HUES6 (cell line): ENCODE measurements at regions not wholly inside any gene's neighbourhood (a gene's known extent, or its start where the extent isn't known, plus 50 kb on each side); places are given as distances from the start of the nearest gene placed in this dataset.
"Not testable (repeated sequence)": the region's sequence is repeated elsewhere in the genome, so short reads cannot be mapped to it uniquely, and the experiment has no call there.

Experiments used
- H3K27ac ChIP-seq: 2 replicates; pipeline ENCODE4 v1.7.0; 2013; ENCODE audit warnings: low read depth, mild to moderate bottlenecking, low read length, inconsistent platforms
- H3K27me3 ChIP-seq: 2 replicates; pipeline ENCODE4 v1.6.1; 2013; ENCODE audit warnings: low read length; ENCODE audit not compliant: control insufficient read depth, insufficient read depth
- H3K36me3 ChIP-seq: 2 replicates; pipeline ENCODE4 v1.6.1; 2013; ENCODE audit warnings: low read length; ENCODE audit not compliant: control insufficient read depth, insufficient read depth
- H3K4me1 ChIP-seq: 2 replicates; pipeline ENCODE4 v1.6.1; 2013; ENCODE audit warnings: low read length; ENCODE audit not compliant: control insufficient read depth, insufficient read depth
- H3K4me3 ChIP-seq: 2 replicates; pipeline ENCODE4 v1.5.1; 2013; ENCODE audit warnings: low read depth, low read length
- H3K9ac ChIP-seq: one replicate; pipeline ENCODE4 v1.6.1; 2013; ENCODE audit warnings: mild to moderate bottlenecking, low read length
- H3K9me3 ChIP-seq: 2 replicates; pipeline ENCODE4 v1.6.1; 2013; ENCODE audit warnings: low read depth, low read length; ENCODE audit not compliant: control insufficient read depth, insufficient read depth

- no peaks in the 10 kb centered on the region for H3K27me3 ChIP-seq
- no peak overlapping the region for H3K9ac ChIP-seq
- no peak overlapping the region for H3K27ac ChIP-seq
- H3K4me3 ChIP-seq = no peak overlapping the region
- H3K36me3 ChIP-seq = no peaks in the 10 kb centered on the region
- H3K9me3 ChIP-seq = no peaks in the 10 kb centered on the region
- H3K4me1 ChIP-seq = no peaks in the 10 kb centered on the region
These were observed 541.9 kb upstream of the ANO5 start for GRCh38 chr11:21650961-21651360.

- Histone ChIP-seq H3K36me3 (no peaks in the 10 kb centered on the region), H3K9ac (no peak overlapping the region), H3K27me3 (no peaks in the 10 kb centered on the region), H3K4me3 (no peak overlapping the region), H3K27ac (no peak overlapping the region), H3K9me3 (no peaks in the 10 kb centered on the region), H3K4me1 (no peaks in the 10 kb centered on the region)
These were observed 538.9 kb upstream of the ANO5 start for GRCh38 chr11:21653951-21654421.

- Histone ChIP-seq H3K9me3 (no peaks in the 10 kb centered on the region), H3K36me3 (no peaks in the 10 kb centered on the region), H3K4me1 (no peaks in the 10 kb centered on the region), H3K9ac (no peak overlapping the region), H3K27me3 (no peaks in the 10 kb centered on the region), H3K4me3 (no peak overlapping the region), H3K27ac (no peak overlapping the region)
These were observed 536.8 kb upstream of the ANO5 start for GRCh38 chr11:21656065-21656464.

GRCh38 chr11:21658654-21659193, 534.2 kb upstream of the ANO5 start:
- H3K4me1 ChIP-seq = no peaks in the 10 kb centered on the region
- H3K9me3 ChIP-seq = no peaks in the 10 kb centered on the region
- H3K27me3 ChIP-seq = no peaks in the 10 kb centered on the region
- no peak overlapping the region for H3K27ac ChIP-seq
- no peaks in the 10 kb centered on the region for H3K36me3 ChIP-seq
- H3K9ac ChIP-seq = no peak overlapping the region
- H3K4me3 ChIP-seq = no peak overlapping the region

- H3K4me1 ChIP-seq, H3K27ac ChIP-seq, H3K9ac ChIP-seq, H3K9me3 ChIP-seq, H3K36me3 ChIP-seq, H3K27me3 ChIP-seq, H3K4me3 ChIP-seq: not testable (repeated sequence)
These were observed 533.5 kb upstream of the ANO5 start for GRCh38 chr11:21659377-21659776.

- H3K4me3 ChIP-seq = no peak overlapping the region
- no peak overlapping the region for H3K9ac ChIP-seq
- H3K4me1 ChIP-seq = no peaks in the 10 kb centered on the region
- no peaks in the 10 kb centered on the region for H3K27me3 ChIP-seq
- H3K9me3 ChIP-seq = no peaks in the 10 kb centered on the region
- H3K36me3 ChIP-seq = no peaks in the 10 kb centered on the region
- no peak overlapping the region for H3K27ac ChIP-seq
These were observed 532.9 kb upstream of the ANO5 start for GRCh38 chr11:21659961-21660360.

- no peaks in the 10 kb centered on the region for H3K4me1 ChIP-seq
These were observed 517.8 kb upstream of the ANO5 start for GRCh38 chr11:21675049-21675616.

GRCh38 chr11:21687643-21688042, 505.2 kb upstream of the ANO5 start:
- Histone ChIP-seq H3K9ac (no peak overlapping the region), H3K36me3 (no peaks in the 10 kb centered on the region), H3K4me3 (no peak overlapping the region), H3K9me3 (no peaks in the 10 kb centered on the region), H3K27me3 (no peaks in the 10 kb centered on the region), H3K27ac (no peak overlapping the region), H3K4me1 (no peaks in the 10 kb centered on the region)

More at GRCh38 chr11:21675049-21675616, 517.8 kb upstream of the ANO5 start:
- no peaks in the 10 kb centered on the region for H3K36me3 ChIP-seq
- H3K9ac ChIP-seq = no peak overlapping the region
- no peaks in the 10 kb centered on the region for H3K27me3 ChIP-seq
- no peak overlapping the region for H3K4me3 ChIP-seq
- no peak overlapping the region for H3K27ac ChIP-seq
- no peaks in the 10 kb centered on the region for H3K9me3 ChIP-seq

- H3K9ac ChIP-seq = no peak overlapping the region
- no peaks in the 10 kb centered on the region for H3K9me3 ChIP-seq
- H3K36me3 ChIP-seq = no peaks in the 10 kb centered on the region
- no peak overlapping the region for H3K27ac ChIP-seq
- H3K27me3 ChIP-seq = no peaks in the 10 kb centered on the region
- H3K4me3 ChIP-seq = no peak overlapping the region
- no peaks in the 10 kb centered on the region for H3K4me1 ChIP-seq
These were observed 488.3 kb upstream of the ANO5 start for GRCh38 chr11:21704539-21704938.

GRCh38 chr11:21707116-21707739, 485.7 kb upstream of the ANO5 start:
- H3K9me3 ChIP-seq = no peaks in the 10 kb centered on the region
- H3K9ac ChIP-seq = no peak overlapping the region

GRCh38 chr11:21710809-21711208, 482.1 kb upstream of the ANO5 start:
- no peaks in the 10 kb centered on the region for H3K27me3 ChIP-seq
- no peak overlapping the region for H3K9ac ChIP-seq
- no peaks in the 10 kb centered on the region for H3K36me3 ChIP-seq
- H3K4me1 ChIP-seq = no peaks in the 10 kb centered on the region
- no peaks in the 10 kb centered on the region for H3K9me3 ChIP-seq
- no peak overlapping the region for H3K4me3 ChIP-seq
- H3K27ac ChIP-seq = no peak overlapping the region

More at GRCh38 chr11:21707116-21707739, 485.7 kb upstream of the ANO5 start:
- Histone ChIP-seq H3K4me3 (no peak overlapping the region), H3K27me3 (no peaks in the 10 kb centered on the region), H3K27ac (no peak overlapping the region), H3K4me1 (no peaks in the 10 kb centered on the region), H3K36me3 (no peaks in the 10 kb centered on the region)
